HG03342 (cell line): ENCODE measurements at regions not wholly inside any gene's neighbourhood (a gene's known extent, or its start where the extent isn't known, plus 50 kb on each side); places are given as distances from the start of the nearest gene placed in this dataset.
"Not testable (repeated sequence)": the region's sequence is repeated elsewhere in the genome, so short reads cannot be mapped to it uniquely, and the experiment has no call there.

Experiments
- ATAC-seq: cut with Tn5 transposase; IDR thresholded peaks from one replicate; pipeline ENCODE4 v1.9.1; 2021; ENCODE audit warnings: mild to moderate bottlenecking, moderate library complexity; ENCODE audit not compliant: unreplicated experiment

DNA sequence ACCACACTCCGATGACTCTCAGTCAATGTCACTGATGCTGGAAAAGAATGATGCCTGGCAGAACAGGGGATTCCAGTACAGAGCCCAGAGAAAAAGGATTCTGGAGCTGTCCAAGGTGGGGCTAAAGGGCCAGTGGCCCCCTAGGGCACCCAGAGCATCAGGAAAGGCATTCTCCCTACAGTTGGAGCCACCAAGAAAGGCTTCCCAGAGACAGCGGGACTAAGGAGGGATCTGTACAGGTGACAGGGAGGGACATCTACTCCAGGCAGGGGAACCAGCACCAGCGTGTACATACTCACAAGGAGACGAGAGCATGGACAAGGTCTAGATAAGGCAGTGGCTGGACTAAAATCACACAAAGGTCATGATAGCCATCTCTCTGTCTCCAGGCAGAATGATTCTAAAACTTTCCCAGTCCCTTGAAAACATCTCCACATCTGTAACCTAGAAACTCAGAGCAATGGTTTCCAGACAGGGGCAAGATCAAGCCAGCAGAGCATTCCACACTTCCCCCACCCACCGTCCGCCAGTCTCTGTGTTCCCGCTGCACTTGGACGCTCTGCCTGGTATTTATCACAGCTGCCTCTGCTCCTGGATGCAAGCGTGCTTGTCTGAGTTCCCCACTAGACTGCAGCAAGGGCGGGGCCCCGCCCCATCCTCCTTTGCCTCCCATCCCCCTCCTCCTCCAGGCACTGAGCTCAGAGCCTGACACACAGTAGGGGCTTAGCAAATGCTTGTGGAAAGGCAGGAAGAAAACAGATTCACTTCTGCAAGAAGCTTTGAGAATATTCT lies 111.6 kb upstream of the ZC3H12A start:
- ATAC-seq: no peak

DNA sequence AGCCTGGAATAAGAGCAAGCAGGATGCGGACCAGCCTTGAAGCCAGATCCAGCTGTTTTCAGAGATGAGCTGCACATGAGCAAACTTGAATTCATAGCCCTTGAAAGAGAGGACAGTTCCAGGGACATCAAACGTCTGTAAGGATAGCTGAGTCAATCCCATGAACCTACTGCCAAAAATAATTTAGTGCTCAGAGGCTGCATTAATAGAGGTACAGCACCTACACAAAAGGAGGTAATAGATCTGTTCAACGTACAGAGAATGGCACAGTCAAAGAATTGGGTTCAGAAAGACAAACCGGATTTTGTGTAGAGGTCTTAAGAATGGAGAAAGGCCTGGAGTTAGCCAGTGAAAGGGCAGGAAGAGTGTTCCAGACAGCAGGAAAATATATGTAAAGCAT lies 110.8 kb upstream of the ZC3H12A start:
- ATAC-seq: no peak

DNA sequence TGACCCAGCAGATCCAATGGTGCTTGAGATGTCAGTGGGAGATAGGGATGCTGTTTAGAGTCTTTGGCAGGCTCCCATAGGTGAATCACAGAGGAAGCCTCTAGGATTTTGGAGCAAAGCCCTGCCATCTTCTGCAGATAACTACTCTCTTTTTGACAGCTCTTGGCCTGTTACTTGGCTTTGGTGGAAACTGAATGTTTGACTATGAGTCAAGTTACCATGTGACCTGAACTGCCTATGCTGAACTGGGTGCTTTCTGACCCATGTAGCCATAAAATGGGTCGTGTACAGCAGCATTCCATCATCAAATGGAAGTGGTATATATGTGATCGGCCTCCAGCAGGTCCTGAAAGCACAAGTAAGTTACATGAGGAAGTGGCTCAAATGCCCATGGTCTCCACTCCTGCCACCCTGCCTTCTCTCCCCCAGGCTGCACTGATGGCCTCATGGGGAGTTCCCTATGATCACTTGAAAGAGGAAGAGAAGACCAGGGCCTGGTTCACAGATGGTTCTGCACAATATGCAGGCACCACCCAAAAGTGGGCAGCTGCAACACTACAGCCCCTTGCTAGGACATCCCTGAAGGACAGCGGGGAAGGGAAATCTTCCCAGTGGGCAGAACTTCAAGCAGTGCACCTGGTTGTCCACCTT lies 105.6 kb upstream of the ZC3H12A start:
- not testable (repeated sequence) for ATAC-seq

DNA sequence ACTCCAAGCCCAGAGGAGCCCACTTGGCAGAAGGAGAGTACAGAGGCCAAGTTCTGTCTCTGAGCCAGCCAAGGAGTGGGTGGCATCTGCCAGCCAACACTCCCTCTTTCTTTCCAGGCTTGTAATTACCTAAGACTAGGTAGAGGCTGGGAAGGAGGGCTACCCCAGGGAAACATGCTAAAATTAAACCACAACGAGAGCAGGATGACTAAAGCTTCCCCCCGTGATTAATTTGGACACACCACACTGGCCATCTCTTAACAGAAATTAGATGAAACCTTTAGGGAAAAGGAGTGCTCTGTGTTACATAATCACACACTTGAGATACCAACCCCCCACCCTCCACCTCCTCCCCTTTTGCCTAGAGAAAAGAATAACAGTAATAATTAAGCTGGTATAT lies 102.1 kb upstream of the ZC3H12A start:
- no peak for ATAC-seq

DNA sequence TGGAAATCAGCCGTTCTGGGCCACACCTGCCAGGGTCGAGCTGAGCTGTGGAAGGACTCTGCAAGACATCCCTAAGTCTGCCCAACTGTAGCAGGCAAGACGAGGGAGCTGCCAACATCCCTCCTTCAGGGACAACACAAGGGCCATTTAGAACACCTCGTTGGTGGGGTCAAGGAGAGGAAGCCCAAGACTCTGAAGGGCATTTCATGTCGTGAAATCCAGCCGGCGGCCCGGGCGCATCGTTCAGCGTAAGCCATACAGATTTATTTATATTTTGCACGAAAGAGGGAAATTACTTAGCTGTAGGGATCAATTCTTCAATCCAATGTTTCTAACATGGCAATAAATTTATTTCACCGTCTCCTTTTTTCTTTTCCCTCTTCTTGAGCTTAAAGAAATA lies 101.7 kb upstream of the ZC3H12A start:
- ATAC-seq: no peak

DNA sequence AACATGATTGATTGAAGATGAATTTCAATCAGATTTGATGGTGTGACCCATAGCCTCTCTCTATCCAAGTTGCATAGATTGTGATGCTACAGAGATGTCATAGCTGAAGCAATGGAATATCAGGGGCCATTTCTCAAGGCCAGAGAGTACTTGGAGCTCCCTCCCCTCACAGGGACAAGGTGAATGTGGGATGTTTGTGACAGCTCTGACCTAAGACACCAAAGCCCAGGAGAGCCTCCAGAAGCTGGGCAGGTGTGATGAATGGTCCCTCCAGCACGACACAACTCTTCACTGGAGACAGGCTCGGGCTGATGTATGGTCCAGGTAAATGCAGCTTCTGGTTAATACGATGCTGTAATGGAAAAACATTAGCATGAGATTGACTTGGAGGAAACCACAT lies 101.0 kb upstream of the ZC3H12A start:
- no peak for ATAC-seq

DNA sequence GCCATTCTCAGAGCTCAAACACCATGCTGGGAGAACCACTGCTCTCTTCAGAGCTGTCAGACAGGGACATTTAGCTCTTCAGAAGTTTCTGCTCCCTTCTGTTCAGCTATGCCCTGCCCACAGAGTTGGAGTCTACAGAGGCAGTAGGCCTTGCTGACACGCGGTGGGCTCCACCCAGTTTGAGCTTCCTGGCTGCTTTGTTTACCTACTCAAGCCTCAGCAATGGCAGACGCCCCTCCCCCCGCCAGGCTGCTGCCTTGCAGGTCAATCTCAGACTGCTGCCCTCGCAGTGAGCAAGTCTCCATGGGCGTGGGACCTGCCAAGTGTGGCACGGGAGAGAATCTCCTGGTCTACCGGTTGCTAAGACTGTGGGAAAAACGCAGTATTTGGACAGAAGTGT lies 93.8 kb upstream of the ZC3H12A start:
- ATAC-seq: not testable (repeated sequence)

DNA sequence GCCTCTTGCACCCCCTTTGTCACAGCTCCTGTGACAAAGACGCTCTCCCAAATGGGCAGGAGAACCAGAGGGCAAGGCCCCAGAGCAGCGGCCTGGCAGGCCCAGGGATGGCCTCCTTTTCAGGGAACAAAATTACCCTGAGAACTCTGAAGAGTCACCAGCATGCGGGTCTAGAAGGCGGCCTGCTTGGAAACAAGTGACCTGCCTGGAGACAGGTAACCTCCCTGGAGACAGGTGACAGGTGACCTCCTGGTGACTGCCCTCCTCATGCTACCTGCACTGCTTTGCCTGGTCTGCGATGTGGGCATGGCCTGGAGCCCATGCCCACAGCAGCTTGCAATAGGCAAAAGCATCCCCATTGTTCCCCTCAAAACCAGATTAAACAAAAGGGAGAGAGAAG lies 86.5 kb upstream of the ZC3H12A start:
- ATAC-seq: no peak

DNA sequence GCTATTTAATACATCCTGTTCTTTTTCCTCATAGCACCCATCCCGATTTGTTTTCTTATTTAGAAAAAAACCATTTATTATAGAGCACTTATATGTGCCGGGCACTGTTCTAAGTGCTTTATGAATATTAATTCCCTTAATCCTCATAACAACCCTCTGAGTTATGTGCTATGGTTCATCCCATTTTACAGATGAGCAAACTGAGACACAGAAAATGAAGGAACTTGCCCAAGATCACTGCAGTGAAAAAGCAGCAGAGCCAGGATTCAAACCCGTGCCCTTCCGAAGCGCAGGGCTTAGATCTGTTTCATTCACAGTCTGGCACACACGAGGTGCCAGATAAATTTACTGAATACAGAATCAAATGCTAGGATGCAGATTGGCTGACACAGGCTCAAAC lies 85.1 kb upstream of the ZC3H12A start:
- ATAC-seq: no peak

DNA sequence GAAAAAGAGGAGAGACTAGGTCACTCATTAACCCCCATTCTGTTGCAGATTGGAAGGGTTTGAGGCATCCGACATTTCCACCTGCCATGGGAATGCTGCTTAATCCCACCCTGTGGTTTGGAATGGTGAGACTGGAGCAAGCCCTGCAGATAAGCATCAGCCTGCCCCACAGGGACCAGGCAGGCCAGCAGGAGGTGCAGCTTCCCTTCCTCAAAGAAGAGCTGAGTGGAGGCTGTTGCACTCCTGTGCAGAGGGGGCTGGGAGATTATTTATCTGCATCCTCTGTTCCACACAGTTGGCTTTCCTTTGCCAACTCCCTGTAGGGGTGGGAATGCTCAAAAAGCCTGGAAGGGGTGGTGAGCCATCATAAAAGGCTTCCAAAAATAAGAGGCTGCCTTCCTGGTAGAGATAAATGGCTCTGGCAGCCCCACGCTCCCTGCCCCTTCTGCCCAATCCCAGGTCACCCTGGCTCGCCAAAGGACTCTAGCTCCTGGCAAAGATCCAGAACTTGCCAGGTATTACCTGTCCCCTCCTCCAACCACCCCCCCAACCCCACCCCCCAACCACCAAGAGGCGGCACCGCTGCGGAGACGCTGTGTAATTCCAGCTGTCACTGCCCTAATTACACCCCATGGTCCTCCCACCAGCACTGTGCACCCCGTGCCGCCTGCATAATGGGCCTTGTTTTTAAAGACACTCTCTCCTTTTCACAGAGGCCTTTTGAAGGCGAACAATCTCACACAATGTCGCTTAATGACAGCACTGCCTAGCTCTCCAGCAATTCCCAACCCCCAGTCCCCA lies 83.0 kb upstream of the ZC3H12A start:
- ATAC-seq: no peak

DNA sequence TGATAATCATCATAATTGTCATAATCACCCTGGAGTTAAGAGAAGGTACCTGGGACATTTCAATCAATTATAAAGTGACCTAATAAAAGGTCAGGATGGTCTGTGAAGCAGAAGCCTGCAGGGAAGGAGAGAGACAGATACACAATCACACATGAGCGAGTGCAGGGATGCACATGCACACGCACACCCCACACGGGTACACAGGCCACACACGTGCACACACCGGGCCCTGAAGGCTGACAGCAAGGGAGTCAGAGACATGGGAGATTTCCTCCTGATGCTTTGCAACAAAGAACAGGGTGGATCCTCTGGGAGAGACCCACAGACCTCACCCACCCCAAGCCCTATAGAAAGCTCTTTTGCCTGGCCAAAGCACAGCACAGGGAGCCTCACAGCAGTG lies 82.3 kb upstream of the ZC3H12A start:
- no peak for ATAC-seq

DNA sequence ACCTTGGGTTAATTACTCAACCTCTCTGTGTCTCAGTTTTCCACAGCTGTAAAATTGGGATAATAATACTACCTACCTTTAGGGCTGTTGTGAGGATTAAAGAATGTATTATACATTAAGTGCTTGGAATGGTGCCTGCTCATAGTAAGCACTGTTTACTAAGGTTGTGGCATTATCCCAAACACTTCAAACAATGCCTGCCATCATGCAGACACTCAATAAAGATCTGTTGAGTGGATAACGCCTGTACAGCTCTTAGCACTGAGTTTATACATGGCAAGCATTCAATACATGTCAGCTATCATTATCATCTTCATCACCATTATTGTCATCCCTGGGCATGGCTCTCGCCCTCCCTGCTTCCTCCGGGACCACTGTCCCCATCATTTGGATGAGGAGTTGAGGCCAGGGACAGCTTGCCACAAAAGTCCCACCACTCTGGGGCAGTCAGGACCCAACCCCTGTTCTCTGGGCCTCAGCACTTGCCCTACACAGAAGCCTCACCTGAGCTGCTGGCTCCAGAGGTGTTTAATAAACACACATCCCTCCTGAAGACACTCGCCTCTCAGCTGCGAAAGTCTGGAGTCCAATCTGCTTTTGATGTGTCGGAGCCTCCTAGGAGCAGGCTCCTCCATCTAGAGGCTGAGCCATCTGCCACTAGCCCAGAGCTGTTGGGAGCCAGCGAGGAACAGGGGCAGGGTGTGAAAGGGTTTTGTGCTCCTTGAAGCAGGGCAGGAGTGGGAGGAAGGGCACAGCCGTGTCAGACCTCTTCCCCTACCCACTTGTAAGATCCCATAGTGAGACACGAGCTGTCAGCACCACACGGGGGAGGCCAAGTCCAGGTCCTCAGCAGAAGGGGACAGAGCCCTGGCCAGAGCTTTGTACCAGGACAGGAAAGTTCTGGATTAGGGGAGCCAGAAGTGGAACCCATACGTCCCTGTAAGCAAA lies 80.9 kb upstream of the ZC3H12A start:
- ATAC-seq: no peak

DNA sequence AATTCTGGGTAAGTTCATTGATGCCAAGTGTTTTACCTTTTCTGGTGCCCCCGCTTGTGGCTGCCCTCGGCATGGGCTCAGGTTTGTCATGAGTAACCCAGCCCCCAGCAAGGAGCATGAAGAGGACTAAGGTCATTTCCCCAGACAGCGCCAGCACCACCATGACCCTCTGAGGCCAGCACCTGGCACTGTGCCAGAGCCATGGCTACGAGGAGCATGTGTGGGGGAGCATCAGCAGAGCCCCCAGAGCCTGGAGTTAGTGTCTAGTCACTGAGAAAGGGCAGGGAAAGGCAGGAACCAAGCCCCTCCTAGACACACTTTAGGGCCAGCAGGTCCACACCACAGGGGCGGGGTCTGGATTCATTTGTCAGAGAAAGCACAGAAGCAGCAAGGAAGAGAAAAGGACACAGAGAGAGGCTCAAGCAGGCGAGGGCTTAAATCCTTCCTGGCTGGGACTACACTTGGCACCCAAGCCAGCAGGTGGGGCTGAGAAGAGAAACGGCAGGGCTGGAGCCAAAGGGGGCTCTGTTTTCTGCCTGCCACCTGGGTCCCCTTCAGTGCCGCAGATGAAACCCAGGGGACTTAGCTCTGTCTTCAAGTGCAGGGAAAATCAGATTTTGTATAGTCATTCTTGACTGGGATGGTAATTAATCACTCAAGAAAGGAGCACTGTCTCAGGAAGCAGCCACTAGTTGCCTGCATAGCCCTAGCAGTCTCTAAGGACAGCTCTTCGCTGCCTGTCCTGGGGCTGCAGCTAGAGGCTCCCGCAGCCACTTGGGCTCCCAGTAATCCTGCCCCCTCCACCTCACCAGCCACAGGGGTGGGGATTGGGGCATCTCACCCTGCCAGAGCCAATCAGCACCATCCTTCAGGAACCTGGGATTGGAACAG lies 79.6 kb upstream of the ZC3H12A start:
- ATAC-seq: no peak

DNA sequence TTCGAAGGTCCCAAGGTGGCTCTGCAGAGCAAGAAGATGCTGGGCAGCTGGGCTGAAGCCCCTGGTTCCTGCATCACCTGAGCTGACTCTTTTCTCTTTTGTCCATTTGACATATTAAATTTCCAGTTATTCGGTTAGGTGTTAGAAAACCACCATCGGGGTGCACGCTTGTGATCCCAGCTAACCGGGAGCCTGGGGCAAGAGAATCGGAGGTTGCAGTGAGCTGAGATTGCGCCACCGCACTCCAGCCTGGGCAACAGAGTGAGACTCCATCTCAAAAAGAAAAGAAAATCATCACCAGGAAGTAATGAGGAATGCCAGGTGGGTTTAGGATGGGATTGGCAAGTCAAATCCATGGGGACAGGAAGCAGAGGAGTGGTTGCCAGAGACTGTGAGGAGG lies 76.3 kb upstream of the ZC3H12A start:
- ATAC-seq: no peak

DNA sequence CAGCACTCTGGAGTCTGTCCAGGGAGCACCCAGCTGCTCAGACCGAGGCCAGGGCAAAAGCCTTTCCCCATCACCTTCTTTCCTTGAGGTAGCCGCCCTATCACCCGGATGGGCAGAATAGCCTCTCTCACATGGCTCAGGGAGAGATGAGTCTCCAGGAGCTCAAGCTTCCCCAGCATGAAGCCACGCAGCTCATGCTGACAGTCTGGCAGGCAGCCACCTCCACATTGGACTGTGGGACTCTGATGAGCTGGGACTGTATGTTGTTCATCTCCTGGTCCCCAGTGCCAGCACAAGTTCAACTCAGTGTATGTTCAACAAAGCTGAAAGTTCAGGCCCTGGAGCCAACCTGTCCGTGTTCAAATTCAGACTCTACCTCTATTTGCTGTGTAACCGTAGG lies 75.2 kb upstream of the ZC3H12A start:
- ATAC-seq: no peak

DNA sequence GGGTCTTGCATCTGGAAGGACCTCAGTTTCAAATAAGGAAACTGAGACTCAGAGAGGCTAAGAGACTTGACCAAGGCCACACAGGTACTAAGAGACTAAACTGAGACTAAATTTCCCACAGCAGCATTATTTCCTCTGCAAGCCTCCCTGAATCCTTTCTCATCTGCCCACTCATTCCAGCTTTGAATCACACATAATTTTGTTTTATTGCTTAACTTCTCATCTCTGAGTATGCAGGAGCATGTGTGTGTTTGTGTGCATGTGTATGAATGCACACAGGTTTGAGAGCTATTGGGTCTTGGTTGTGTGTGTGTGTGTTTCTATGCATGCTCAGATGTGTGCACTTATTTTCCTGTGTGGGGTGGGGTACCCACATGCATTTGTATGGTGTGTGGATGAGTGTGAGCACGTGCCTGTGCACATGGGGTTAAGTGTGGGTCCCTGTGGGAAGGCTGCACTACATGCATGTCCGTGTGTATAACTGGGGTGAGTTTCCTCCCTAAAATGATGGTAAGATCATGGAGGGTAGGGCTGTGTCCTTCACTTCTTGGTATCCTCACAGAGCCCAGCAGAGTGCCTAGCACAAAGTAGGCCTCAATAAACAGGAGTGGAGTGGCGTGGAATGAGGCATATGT lies 74.4 kb upstream of the ZC3H12A start:
- ATAC-seq: no peak

DNA sequence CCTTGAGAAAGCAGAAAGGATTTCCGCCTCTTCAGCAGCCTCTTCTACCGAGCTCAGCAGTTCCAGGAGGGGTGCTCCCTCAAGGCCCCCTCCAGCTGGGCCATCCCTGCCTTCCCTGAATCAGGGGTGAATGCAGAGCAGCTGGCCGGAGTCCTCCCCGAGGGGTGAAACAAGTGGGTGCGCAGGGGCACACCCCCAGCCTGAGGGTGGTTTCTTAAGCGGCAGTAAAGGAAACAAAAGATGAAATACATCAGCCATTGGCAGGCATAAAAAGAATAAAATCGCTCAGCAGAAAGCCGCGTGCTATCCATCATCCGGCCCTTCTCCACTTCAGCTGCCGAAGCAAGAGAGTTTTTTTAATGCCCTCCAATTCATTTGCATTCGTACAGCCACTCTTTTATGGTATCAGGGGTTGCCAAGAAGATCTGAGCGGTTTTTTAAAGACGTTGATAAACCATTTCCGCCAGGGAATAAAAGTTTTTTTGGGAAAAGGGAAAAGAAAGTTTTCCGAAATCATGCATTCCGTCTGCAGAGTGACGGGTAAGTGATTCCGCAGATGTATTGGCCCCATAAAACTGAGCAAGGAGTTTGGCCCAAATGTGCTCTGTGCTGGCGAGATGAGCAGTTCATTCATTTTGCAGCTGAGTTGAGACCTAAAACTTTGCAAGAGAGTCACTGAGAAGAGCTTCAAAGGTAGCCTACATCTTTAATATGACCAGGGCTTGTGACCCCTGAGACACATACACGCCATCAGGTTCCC lies 73.7 kb upstream of the ZC3H12A start:
- no peak for ATAC-seq

DNA sequence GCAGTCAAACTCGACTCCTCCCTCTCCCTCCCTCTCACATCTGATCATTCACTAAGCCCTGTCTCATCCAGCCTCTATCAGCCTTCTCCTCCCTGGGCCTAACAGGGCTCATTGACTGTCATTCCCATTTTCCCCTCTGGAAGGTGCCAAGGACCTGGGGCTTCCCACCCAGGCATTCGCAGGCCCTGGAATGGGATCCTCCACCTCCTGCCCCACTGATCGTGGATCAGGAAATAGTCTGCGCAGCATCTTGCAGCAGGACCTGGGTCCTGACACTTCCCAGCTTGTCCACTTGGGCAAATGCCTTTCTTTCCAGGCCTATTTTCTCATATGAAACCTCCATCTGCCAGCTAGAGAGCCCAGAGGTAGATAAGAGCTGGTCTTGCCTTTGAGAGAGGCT lies 71.2 kb upstream of the ZC3H12A start:
- ATAC-seq: no peak

DNA sequence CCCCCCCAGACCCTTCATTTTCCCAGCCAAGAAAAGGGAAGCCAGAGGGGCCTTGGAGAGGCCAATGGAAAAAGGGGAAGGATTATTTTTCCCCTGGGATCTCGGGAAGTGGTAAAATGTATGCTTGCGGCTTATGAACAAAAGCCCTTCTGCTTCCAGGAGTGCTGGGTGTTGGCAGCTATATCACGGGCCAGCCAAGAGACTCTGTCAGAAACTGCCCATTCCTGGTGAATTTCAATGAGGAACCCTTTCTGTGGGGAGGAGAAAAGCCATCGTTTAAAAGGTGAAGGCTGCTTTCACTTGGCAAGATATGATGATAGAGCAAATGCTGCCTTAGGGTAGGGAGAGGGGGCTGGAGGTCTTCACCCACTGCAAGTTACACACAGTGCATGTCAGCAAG lies 69.7 kb upstream of the ZC3H12A start:
- no peak for ATAC-seq
